ENCODE measurements at regions not wholly inside any gene's neighbourhood (a gene's known extent, or its start where the extent isn't known, plus 50 kb on each side); places are given as distances from the start of the nearest gene placed in this dataset.

DNA sequence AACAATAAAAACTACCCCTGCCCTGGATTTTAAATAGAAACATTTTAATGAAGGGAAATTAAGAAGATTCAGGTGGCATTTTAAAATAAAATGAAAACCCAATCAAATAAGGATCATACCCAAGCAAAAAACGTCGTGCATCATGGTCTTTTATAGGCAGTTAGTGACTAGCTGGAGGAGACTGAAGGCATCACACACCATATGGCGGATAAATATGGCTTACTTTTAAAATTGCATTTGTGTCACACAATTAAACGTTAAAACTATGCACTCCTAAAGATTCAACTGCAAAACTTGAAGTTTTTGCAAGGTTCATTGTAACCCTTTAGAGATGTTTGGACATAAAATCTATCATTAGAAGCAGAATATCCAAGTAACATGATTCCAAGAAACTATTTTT is 200.1 kb upstream of the NRG3 start:
- peaks cover 0 to 1% (median 0%) of the 10 kb centered on the region in 4 experiments; a peak in 1 of 7 replicates for H3K27me3 ChIP-seq (replicated peaks in 1 of 4; ENCODE audit: control insufficient read depth in 3 of 4, extremely low read depth in 1 of 4, insufficient read depth in 3 of 4, low read length in 3 of 4)
- H4K8ac ChIP-seq (ENCODE audit: extremely low read depth, insufficient read depth, low read length): no peak overlapping the region
- H3K56ac ChIP-seq (replicated peaks; ENCODE audit: insufficient read length, low read depth, low read length): no peak overlapping the region
- no peak for TF ChIP-seq RFX5 (IDR thresholded peaks at IDR 0.05; ENCODE audit: borderline replicate concordance, low read depth, low read length)
- no peak for TF ChIP-seq HDAC6 (IDR thresholded peaks at IDR 0.05; ENCODE audit: low read depth, low read length)
- TF ChIP-seq HDAC2 (IDR thresholded peaks at IDR 0.05; ENCODE audit: borderline replicate concordance in 1 of 2, low read depth in 2 of 2, low read length in 2 of 2): no peak
- no peak for TF ChIP-seq CHD2 (IDR thresholded peaks at IDR 0.05; ENCODE audit: low read length)
- no peak for TF ChIP-seq RXRA (IDR thresholded peaks at IDR 0.05; ENCODE audit: insufficient read depth, low read depth, low read length)
- H3K9ac ChIP-seq (replicated peaks in 1 of 4; ENCODE audit: extremely low read depth in 1 of 4, low read depth in 3 of 4, low read length in 3 of 4): no peak overlapping the region
- no peaks in the 10 kb centered on the region for H4K20me1 ChIP-seq (replicated peaks in 1 of 2; ENCODE audit: control insufficient read depth in 1 of 2, insufficient read depth in 2 of 2, low read length in 2 of 2)
- no peak overlapping the region for H3K14ac ChIP-seq (ENCODE audit: insufficient read length)
- H2BK120ac ChIP-seq (replicated peaks; ENCODE audit: low read depth, low read length): no peak overlapping the region
- no peak overlapping the region for H3K27ac ChIP-seq (ENCODE audit: low read depth, low read length)
- H3K36me3 ChIP-seq (ENCODE audit: control insufficient read depth in 2 of 4, insufficient read depth in 4 of 4, low read length in 3 of 4): no peaks in the 10 kb centered on the region
- no peak overlapping the region for H2AK5ac ChIP-seq (ENCODE audit: low read depth, low read length)
- H3K4me2 ChIP-seq (ENCODE audit: insufficient read depth in 1 of 2, low read depth in 2 of 2, low read length in 2 of 2): no peak overlapping the region
- no peak overlapping the region for H2BK20ac ChIP-seq (ENCODE audit: low read length)
- no peak overlapping the region for H4K5ac ChIP-seq (ENCODE audit: insufficient read length, low read depth, low read length)
- H3K4me3 ChIP-seq (ENCODE audit: extremely low read depth in 1 of 4, insufficient read depth in 2 of 4, low read depth in 3 of 4, low read length in 4 of 4): no peak overlapping the region
- no peaks in the 10 kb centered on the region for H3K4me1 ChIP-seq (replicated peaks in 1 of 4; ENCODE audit: control insufficient read depth in 3 of 4, insufficient read depth in 4 of 4, low read length in 3 of 4)
- no peaks in the 10 kb centered on the region for H3K79me2 ChIP-seq (ENCODE audit: control insufficient read depth in 1 of 2, insufficient read depth in 2 of 2, low read length in 2 of 2)
- no peaks in the 10 kb centered on the region for H3K23me2 ChIP-seq (ENCODE audit: low read depth, low read length)
- DNase-seq (ENCODE audit: low read depth in 1 of 2, low spot score in 2 of 2) (no peak), FAIRE-seq (no peak)
- no peak overlapping the region for H2AFZ ChIP-seq (ENCODE audit: low read length)
- no peak overlapping the region for H3K23ac ChIP-seq (ENCODE audit: insufficient read length)
- no peak overlapping the region for H4K91ac ChIP-seq (replicated peaks; ENCODE audit: insufficient read length, low read length)
- H3K79me1 ChIP-seq (ENCODE audit: low read depth, low read length): no peaks in the 10 kb centered on the region
- no peak overlapping the region for H3K4ac ChIP-seq (replicated peaks; ENCODE audit: insufficient read length, low read depth, low read length)
- H2BK12ac ChIP-seq (ENCODE audit: low read depth, low read length): no peak overlapping the region
- ChIA-PET CTCF (ENCODE audit: partially characterized antibody) (interaction anchor here (0.7 kb wide), 1 partner anchor 10 kb away, joined by 3 read pairs; no protein-coding TSS in a partner anchor), POLR2A (ENCODE audit: partially characterized antibody) (no interaction called here)
- no peak overlapping the region for H2BK15ac ChIP-seq (ENCODE audit: low read length)
- WGBS, 2 experiments (ENCODE audit: extremely low coverage in 1 of 2, insufficient coverage in 1 of 2, insufficient read length in 1 of 2, insufficient replicate concordance in 2 of 2, low coverage in 1 of 2, low lambda C conversion rate in 2 of 2, missing lambda C conversion rate in 1 of 2): 90% methylated on average over 4 of the region's 4 CpGs; no CpG with 5 or more reads in 1 of the 2 experiments
- no peak overlapping the region for H3K18ac ChIP-seq (ENCODE audit: extremely low read depth, low read length)
- H3K9me3 ChIP-seq (ENCODE audit: insufficient read depth in 2 of 2, low read depth in 1 of 2, low read length in 1 of 2): no peaks in the 10 kb centered on the region; a peak in 1 of 4 replicates
- no peak overlapping the region for H2BK5ac ChIP-seq (ENCODE audit: low read depth, low read length)
